Gastrocnemius medialis (tissue), 4 donors: ENCODE measurements at regions not wholly inside any gene's neighbourhood (a gene's known extent, or its start where the extent isn't known, plus 50 kb on each side); places are given as distances from the start of the nearest gene placed in this dataset.

Experiments
- ATAC-seq, 2 donors: fragments of 150-250 bp; one replicate each; pipeline ENCODE4 v1.9.1; 2016
- DNase-seq, 2 donors: peaks; one replicate each; pipeline ENCODE4 v3.0.0-alpha.2; 2019
- H3K27ac ChIP-seq, 4 donors: fragments of 200-600 bp; sonication (generic); 1 replicate in 1 of 4; 2 replicates in 3 of 4; pipeline ENCODE4 v1.5.1; 2016 to 2018; ENCODE audit warnings: mild to moderate bottlenecking in 2 of 4, moderate library complexity in 1 of 4
- H3K27me3 ChIP-seq, 3 donors: fragments of 200-600 bp; sonication (generic) in 2 of 3; 1 replicate in 1 of 3; 2 replicates in 2 of 3; pipeline versions ENCODE4 v1.5.1 to v1.6.0; 2016 to 2019; ENCODE audit warnings: mild to moderate bottlenecking in 1 of 3, moderate library complexity in 1 of 3
- H3K36me3 ChIP-seq, 2 donors: fragments of 200-600 bp; sonication (generic) in 1 of 2; one replicate each; pipeline ENCODE4 v1.5.1; 2017 to 2018
- H3K4me1 ChIP-seq, 2 donors: fragments of 200-600 bp; sonication (generic) in 1 of 2; one replicate each; pipeline ENCODE4 v1.5.1; 2016 to 2017; ENCODE audit warnings: mild to moderate bottlenecking in 2 of 2
- H3K4me3 ChIP-seq, 4 donors: fragments of 200-600 bp; sonication (generic) in 3 of 4; 1 replicate in 1 of 4; 2 replicates in 3 of 4; pipeline ENCODE4 v1.5.1; 2016 to 2019; ENCODE audit warnings: mild to moderate bottlenecking in 2 of 4
- H3K9me3 ChIP-seq, 3 donors: fragments of 200-600 bp; sonication (generic) in 2 of 3; 1 replicate in 1 of 3; 2 replicates in 2 of 3; pipeline ENCODE4 v1.5.1; 2016 to 2019
- POLR2A ChIP-seq, 2 donors: fragments of 450-650 bp; IDR thresholded peaks; one replicate each; pipeline ENCODE4 v1.6.1; 2017; ENCODE audit warnings: antibody characterized with exemption in 2 of 2, mild to moderate bottlenecking in 2 of 2, moderate library complexity in 2 of 2
- in situ Hi-C, 4 donors: fragments of 200-750 bp; cut with MboI; loops; one replicate each; pipeline versions ENCODE4 v1.15.0 to v1.8.0; 2017; ENCODE audit warnings: low sequenced_read_pairs in 4 of 4
- intact Hi-C: fragments of 100-400 bp; cut with DNase I; formaldehyde crosslinking; loops from one replicate; pipeline ENCODE4 v1.15.1; 2023; ENCODE audit warnings: low total_unique reads
- TF ChIP-seq, protein P1 (sequence below), 5 experiments: fragments of 450-650 bp in 3 of 5; fragments of 200-600 bp in 2 of 5; sonication (generic) in 2 of 5; IDR thresholded peaks in 4 of 5; conservative IDR thresholded peaks in 1 of 5; 1 replicate in 4 of 5; 2 replicates in 1 of 5; pipeline ENCODE4 v1.5.1; 2016 to 2019; ENCODE audit warnings: antibody characterized with exemption in 5 of 5, mild to moderate bottlenecking in 3 of 5, moderate library complexity in 3 of 5

- Histone ChIP-seq H3K27ac (no peak overlapping the region), H3K4me3 (no peak overlapping the region), H3K4me1 (no peaks in the 10 kb centered on the region), H3K27me3 (no peaks in the 10 kb centered on the region), H3K9me3 (no peaks in the 10 kb centered on the region), H3K36me3 (no peaks in the 10 kb centered on the region)
- in situ Hi-C loops: no loop called here
- no peak for TF ChIP-seq POLR2A (IDR thresholded peaks at IDR 0.05)
- ATAC-seq (no peak), DNase-seq (no peak)
- intact Hi-C loops: no loop called here
These were observed 158.8 kb upstream of the SP8 start for GRCh38 chr7:20945451-20945850.

DNA sequence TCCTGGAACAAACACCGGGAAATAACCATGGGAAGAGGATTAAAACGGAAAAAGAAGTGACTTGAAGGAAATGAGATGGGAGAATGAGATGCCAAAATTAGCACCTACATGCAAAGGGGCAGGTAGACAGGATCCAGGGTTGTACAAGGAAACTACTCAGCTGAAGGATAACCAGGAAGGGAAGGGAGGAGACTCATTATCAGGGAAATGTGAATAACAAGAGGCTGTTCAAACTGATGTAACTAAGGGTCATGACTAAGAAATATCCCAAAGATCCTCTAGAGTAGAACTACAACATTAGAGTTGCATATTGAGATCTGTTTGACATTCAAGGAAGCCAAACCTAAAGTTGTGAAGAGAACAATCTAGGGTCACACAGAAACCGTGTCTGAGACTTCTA lies 166.2 kb upstream of the SP8 start:
- no peaks in the 10 kb centered on the region for H3K27me3 ChIP-seq
- H3K27ac ChIP-seq: no peak overlapping the region
- ATAC-seq: no peak
- H3K36me3 ChIP-seq: no peaks in the 10 kb centered on the region
- no peaks in the 10 kb centered on the region for H3K4me1 ChIP-seq
- in situ Hi-C loops: no loop called here
- DNase-seq: no peak
- TF ChIP-seq, protein P1, sequence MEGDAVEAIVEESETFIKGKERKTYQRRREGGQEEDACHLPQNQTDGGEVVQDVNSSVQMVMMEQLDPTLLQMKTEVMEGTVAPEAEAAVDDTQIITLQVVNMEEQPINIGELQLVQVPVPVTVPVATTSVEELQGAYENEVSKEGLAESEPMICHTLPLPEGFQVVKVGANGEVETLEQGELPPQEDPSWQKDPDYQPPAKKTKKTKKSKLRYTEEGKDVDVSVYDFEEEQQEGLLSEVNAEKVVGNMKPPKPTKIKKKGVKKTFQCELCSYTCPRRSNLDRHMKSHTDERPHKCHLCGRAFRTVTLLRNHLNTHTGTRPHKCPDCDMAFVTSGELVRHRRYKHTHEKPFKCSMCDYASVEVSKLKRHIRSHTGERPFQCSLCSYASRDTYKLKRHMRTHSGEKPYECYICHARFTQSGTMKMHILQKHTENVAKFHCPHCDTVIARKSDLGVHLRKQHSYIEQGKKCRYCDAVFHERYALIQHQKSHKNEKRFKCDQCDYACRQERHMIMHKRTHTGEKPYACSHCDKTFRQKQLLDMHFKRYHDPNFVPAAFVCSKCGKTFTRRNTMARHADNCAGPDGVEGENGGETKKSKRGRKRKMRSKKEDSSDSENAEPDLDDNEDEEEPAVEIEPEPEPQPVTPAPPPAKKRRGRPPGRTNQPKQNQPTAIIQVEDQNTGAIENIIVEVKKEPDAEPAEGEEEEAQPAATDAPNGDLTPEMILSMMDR (IDR thresholded peaks at IDR 0.05 in 4 of 5, conservative IDR thresholded peaks at IDR 0.05 in 1 of 5): no peak
- no peak for TF ChIP-seq POLR2A (IDR thresholded peaks at IDR 0.05)
- no peaks in the 10 kb centered on the region for H3K9me3 ChIP-seq
- H3K4me3 ChIP-seq: no peak overlapping the region
- intact Hi-C loops: no loop called here

- no peak for DNase-seq
- ATAC-seq: no peak
- Histone ChIP-seq H3K27ac (no peak overlapping the region), H3K27me3 (no peaks in the 10 kb centered on the region), H3K4me1 (no peaks in the 10 kb centered on the region), H3K4me3 (no peak overlapping the region), H3K36me3 (no peaks in the 10 kb centered on the region), H3K9me3 (no peaks in the 10 kb centered on the region)
- TF ChIP-seq, protein P1 (IDR thresholded peaks at IDR 0.05 in 4 of 5, conservative IDR thresholded peaks at IDR 0.05 in 1 of 5): no peak
- no peak for TF ChIP-seq POLR2A (IDR thresholded peaks at IDR 0.05)
- in situ Hi-C loops: no loop called here
- intact Hi-C loops: no loop called here
These were observed 168.3 kb upstream of the SP8 start for GRCh38 chr7:20954711-20955619.

- no peaks in the 10 kb centered on the region for H3K36me3 ChIP-seq
- no peak for DNase-seq
- no peaks in the 10 kb centered on the region for H3K9me3 ChIP-seq
- no peaks in the 10 kb centered on the region for H3K27me3 ChIP-seq
- in situ Hi-C loops: no loop called here
- ATAC-seq: no peak
- intact Hi-C loops: no loop called here
- no peak for TF ChIP-seq POLR2A (IDR thresholded peaks at IDR 0.05)
- TF ChIP-seq, protein P1 (IDR thresholded peaks at IDR 0.05 in 4 of 5, conservative IDR thresholded peaks at IDR 0.05 in 1 of 5): no peak
- no peaks in the 10 kb centered on the region for H3K4me1 ChIP-seq
- H3K4me3 ChIP-seq: no peak overlapping the region
- H3K27ac ChIP-seq: no peak overlapping the region
These were observed 171.9 kb upstream of the SP8 start for GRCh38 chr7:20958572-20958971.

DNA sequence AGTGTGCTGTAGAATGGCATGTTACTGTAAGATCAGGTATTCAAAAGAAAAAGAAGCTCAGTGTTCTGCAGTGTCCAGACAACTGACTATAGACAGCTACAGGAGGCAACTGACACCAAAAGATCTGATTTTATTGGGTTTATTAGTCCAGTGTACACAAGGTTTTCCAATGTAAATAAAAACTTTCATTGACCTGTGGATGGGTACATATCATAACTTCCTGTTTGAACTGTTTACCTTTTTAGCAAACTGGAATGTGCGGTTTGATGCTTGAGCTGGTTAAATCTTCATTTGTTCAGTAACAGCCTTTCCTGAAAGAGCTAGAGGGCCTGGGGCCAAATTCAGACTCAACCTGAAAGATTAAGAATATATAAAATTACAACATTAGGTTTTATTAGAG lies 172.6 kb upstream of the SP8 start:
- no peaks in the 10 kb centered on the region for H3K36me3 ChIP-seq
- H3K9me3 ChIP-seq: no peaks in the 10 kb centered on the region
- ATAC-seq (no peak), DNase-seq (no peak)
- H3K27ac ChIP-seq: no peak overlapping the region
- in situ Hi-C loops: no loop called here
- H3K4me1 ChIP-seq: no peaks in the 10 kb centered on the region
- no peak overlapping the region for H3K4me3 ChIP-seq
- intact Hi-C loops: no loop called here
- TF ChIP-seq POLR2A (IDR thresholded peaks at IDR 0.05): no peak
- TF ChIP-seq, protein P1 (IDR thresholded peaks at IDR 0.05 in 4 of 5, conservative IDR thresholded peaks at IDR 0.05 in 1 of 5): no peak
- no peaks in the 10 kb centered on the region for H3K27me3 ChIP-seq
